Cardiac fibroblast (primary cell): ENCODE measurements at regions not wholly inside any gene's neighbourhood (a gene's known extent, or its start where the extent isn't known, plus 50 kb on each side); places are given as distances from the start of the nearest gene placed in this dataset.
"Not testable (repeated sequence)": the region's sequence is repeated elsewhere in the genome, so short reads cannot be mapped to it uniquely, and the experiment has no call there.

Experiments used
- DNase-seq, 2 donors: peaks; one replicate each; pipeline versions ENCODE4 v3.0.0 to v3.0.0-alpha.2; 2010; ENCODE audit warnings: low read depth in 2 of 2
- H3K4me3 ChIP-seq, 2 donors: replicated peaks in 1 of 2; 1 replicate in 1 of 2; 2 replicates in 1 of 2; pipeline ENCODE4 v1.5.1; 2011; ENCODE audit warnings: low read depth in 2 of 2, low read length in 2 of 2, mild to moderate bottlenecking in 2 of 2, moderate library complexity in 1 of 2
- CTCF ChIP-seq: IDR thresholded peaks from one replicate; pipeline ENCODE4 v1.5.1; 2011; ENCODE audit warnings: low read depth, mild to moderate bottlenecking, low read length, inconsistent platforms

- TF ChIP-seq CTCF = no peak
- DNase-seq = no peak
- no peak overlapping the region for H3K4me3 ChIP-seq
These were observed 178.8 kb downstream of the MC4R start for GRCh38 chr18:60193780-60194179.

GRCh38 chr18:60191926-60192325, 180.6 kb downstream of the MC4R start:
- TF ChIP-seq CTCF = no peak
- no peak overlapping the region for H3K4me3 ChIP-seq
- DNase-seq = peak in 1 of 2 donors; percentile 7

GRCh38 chr18:60189856-60190255, 182.7 kb downstream of the MC4R start:
- no peak for DNase-seq
- TF ChIP-seq CTCF = no peak
- no peak overlapping the region for H3K4me3 ChIP-seq

- no peak for DNase-seq
- no peak overlapping the region for H3K4me3 ChIP-seq
- TF ChIP-seq CTCF = no peak
These were observed 183.6 kb downstream of the MC4R start for GRCh38 chr18:60188958-60189357.

GRCh38 chr18:60182223-60182622, 190.4 kb downstream of the MC4R start:
- no peak for TF ChIP-seq CTCF
- no peak overlapping the region for H3K4me3 ChIP-seq
- no peak for DNase-seq

GRCh38 chr18:60180671-60181070, 191.9 kb downstream of the MC4R start:
- H3K4me3 ChIP-seq = no peak overlapping the region
- TF ChIP-seq CTCF = no peak
- DNase-seq = no peak

- DNase-seq, H3K4me3 ChIP-seq: not testable (repeated sequence)
These were observed 194.4 kb downstream of the MC4R start for GRCh38 chr18:60178224-60178623.

GRCh38 chr18:60176259-60176658, 196.3 kb downstream of the MC4R start:
- TF ChIP-seq CTCF = no peak
- no peak for DNase-seq
- H3K4me3 ChIP-seq = no peak overlapping the region
